GM21515 (cell line): ENCODE measurements at regions not wholly inside any gene's neighbourhood (a gene's known extent, or its start where the extent isn't known, plus 50 kb on each side); places are given as distances from the start of the nearest gene placed in this dataset.
"Not testable (repeated sequence)": the region's sequence is repeated elsewhere in the genome, so short reads cannot be mapped to it uniquely, and the experiment has no call there.

Experiments
- ATAC-seq: cut with Tn5 transposase; IDR thresholded peaks from one replicate; pipeline ENCODE4 v1.9.1; 2021; ENCODE audit not compliant: unreplicated experiment

- ATAC-seq, result no peak
Measured at GRCh38 chr15:30830961-30831360, 72.8 kb upstream of the FAN1 start.

GRCh38 chr15:30833379-30833778 lies 70.3 kb upstream of the FAN1 start:
- ATAC-seq, result not testable (repeated sequence)

GRCh38 chr15:30841639-30842038 lies 62.1 kb upstream of the FAN1 start:
- not testable (repeated sequence) for ATAC-seq

GRCh38 chr15:30842798-30843472 lies 60.8 kb upstream of the FAN1 start:
- peak; percentile 70 for ATAC-seq

GRCh38 chr15:30845536-30845935 lies 58.2 kb upstream of the FAN1 start:
- not testable (repeated sequence) for ATAC-seq
